Choroid plexus epithelial cell (primary cell): ENCODE measurements at regions not wholly inside any gene's neighbourhood (a gene's known extent, or its start where the extent isn't known, plus 50 kb on each side); places are given as distances from the start of the nearest gene placed in this dataset.

Source experiments
- DNase-seq: peaks from one replicate; pipeline ENCODE4 v3.0.0-alpha.2; 2010; ENCODE audit warnings: low read depth
- H3K4me3 ChIP-seq: 2 replicates; pipeline ENCODE4 v1.5.1; 2011; ENCODE audit warnings: low read depth, mild to moderate bottlenecking, control low read depth, low read length, moderate library complexity
- CTCF ChIP-seq: conservative IDR thresholded peaks from 2 replicates; pipeline ENCODE4 v1.5.1; 2011; ENCODE audit warnings: low read depth, mild to moderate bottlenecking, control low read depth, inconsistent platforms, low read length, moderate library complexity

GRCh38 chr5:144089401-144090021 lies 80.9 kb downstream of the YIPF5 start:
- DNase-seq = peak; percentile 66
- no peak for TF ChIP-seq CTCF
- H3K4me3 ChIP-seq = no peak overlapping the region

- no peak for TF ChIP-seq CTCF
- no peak overlapping the region for H3K4me3 ChIP-seq
- DNase-seq = no peak
Observed at GRCh38 chr5:144092508-144092907, 78.0 kb downstream of the YIPF5 start.

GRCh38 chr5:144093400-144093799 lies 77.1 kb downstream of the YIPF5 start:
- no peak for DNase-seq
- H3K4me3 ChIP-seq = no peak overlapping the region
- TF ChIP-seq CTCF = no peak

GRCh38 chr5:144093868-144094267 lies 76.6 kb downstream of the YIPF5 start:
- DNase-seq = no peak
- no peak for TF ChIP-seq CTCF
- no peak overlapping the region for H3K4me3 ChIP-seq

GRCh38 chr5:144100702-144101101 lies 69.8 kb downstream of the YIPF5 start:
- no peak for TF ChIP-seq CTCF
- H3K4me3 ChIP-seq = no peak overlapping the region
- no peak for DNase-seq

GRCh38 chr5:144101616-144102015 lies 68.8 kb downstream of the YIPF5 start:
- no peak for TF ChIP-seq CTCF
- no peak for DNase-seq
- H3K4me3 ChIP-seq = no peak overlapping the region

- DNase-seq = no peak
- TF ChIP-seq CTCF = no peak
Observed at GRCh38 chr5:144102361-144102760, 68.1 kb downstream of the YIPF5 start.

More at GRCh38 chr5:144102361-144102760, 68.1 kb downstream of the YIPF5 start:
- H3K4me3 ChIP-seq = no peak overlapping the region
